NB4 (cell line): ENCODE measurements at regions not wholly inside any gene's neighbourhood (a gene's known extent, or its start where the extent isn't known, plus 50 kb on each side); places are given as distances from the start of the nearest gene placed in this dataset.
A peak's percentile ranks its signal among the peaks of the same experiment; 100 is the strongest.

ENCODE experiments used
- DNase-seq: peaks from one replicate; pipeline ENCODE4 v3.0.0; 2010; ENCODE audit warnings: low read depth
- H3K4me3 ChIP-seq: one replicate; pipeline ENCODE4 v1.5.1; 2011; ENCODE audit warnings: mild to moderate bottlenecking, low read depth, low read length, moderate library complexity
- MYC ChIP-seq: IDR thresholded peaks from 2 replicates; pipeline ENCODE4 v1.6.1; 2011; ENCODE audit warnings: low read depth, low read length
- POLR2A ChIP-seq: IDR thresholded peaks from 2 replicates; pipeline ENCODE4 v1.6.1; 2011; ENCODE audit warnings: mild to moderate bottlenecking; ENCODE audit not compliant: insufficient read length; ENCODE audit errors: extremely low read depth
- TF ChIP-seq, protein P1 (sequence below): IDR thresholded peaks from 2 replicates; pipeline ENCODE4 v1.6.1; 2011; ENCODE audit warnings: low read depth, low read length
- TF ChIP-seq, protein P2 (sequence below): IDR thresholded peaks from one replicate; pipeline ENCODE4 v1.5.1; 2012; ENCODE audit warnings: low read depth, low read length

DNA sequence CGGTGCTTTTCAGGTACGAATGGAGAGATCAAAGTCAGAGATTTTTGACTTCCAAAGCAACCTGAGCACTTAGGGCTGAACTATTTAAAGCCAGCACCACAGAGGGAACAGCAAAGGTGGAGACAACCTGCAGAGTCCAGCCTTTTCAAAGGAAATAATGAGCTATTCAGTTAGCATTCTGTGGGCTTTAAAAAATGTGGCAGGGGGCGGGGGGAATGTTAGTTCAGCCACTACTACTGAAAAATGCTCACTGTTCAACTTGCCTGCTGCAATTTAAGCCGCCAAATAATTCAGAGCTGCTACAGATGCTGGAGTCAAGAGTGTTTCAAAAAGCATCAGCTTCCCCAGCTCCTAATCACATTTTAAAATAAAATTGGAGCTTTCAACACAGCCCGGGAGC lies 473.3 kb upstream of the PLXNA2 start:
- no peak for DNase-seq
- no peak overlapping the region for H3K4me3 ChIP-seq
- TF ChIP-seq, protein P1, sequence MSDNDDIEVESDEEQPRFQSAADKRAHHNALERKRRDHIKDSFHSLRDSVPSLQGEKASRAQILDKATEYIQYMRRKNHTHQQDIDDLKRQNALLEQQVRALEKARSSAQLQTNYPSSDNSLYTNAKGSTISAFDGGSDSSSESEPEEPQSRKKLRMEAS = no peak
- TF ChIP-seq POLR2A = no peak
- TF ChIP-seq MYC = no peak
- TF ChIP-seq, protein P2, sequence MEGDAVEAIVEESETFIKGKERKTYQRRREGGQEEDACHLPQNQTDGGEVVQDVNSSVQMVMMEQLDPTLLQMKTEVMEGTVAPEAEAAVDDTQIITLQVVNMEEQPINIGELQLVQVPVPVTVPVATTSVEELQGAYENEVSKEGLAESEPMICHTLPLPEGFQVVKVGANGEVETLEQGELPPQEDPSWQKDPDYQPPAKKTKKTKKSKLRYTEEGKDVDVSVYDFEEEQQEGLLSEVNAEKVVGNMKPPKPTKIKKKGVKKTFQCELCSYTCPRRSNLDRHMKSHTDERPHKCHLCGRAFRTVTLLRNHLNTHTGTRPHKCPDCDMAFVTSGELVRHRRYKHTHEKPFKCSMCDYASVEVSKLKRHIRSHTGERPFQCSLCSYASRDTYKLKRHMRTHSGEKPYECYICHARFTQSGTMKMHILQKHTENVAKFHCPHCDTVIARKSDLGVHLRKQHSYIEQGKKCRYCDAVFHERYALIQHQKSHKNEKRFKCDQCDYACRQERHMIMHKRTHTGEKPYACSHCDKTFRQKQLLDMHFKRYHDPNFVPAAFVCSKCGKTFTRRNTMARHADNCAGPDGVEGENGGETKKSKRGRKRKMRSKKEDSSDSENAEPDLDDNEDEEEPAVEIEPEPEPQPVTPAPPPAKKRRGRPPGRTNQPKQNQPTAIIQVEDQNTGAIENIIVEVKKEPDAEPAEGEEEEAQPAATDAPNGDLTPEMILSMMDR = no peak

DNA sequence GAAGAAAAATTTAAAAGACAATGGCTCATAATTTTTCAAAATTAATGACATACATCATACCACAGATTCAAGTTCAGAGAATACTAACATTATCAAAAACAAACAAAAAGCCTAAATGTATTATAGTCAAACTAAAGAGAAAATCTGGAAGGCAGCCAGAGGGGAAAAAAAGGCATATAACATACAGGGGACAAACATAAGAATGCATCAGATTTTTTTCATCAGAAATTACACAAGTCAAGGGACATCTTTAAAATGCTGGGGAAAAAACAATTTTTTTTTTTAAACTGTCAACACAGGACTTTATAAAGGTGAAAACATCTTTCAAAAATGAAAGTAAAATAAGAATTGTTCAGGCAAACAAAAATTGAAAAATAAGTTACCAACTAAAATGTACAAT lies 478.4 kb upstream of the PLXNA2 start:
- TF ChIP-seq MYC (no peak), POLR2A (no peak)
- TF ChIP-seq, protein P2 = no peak
- TF ChIP-seq, protein P1 = no peak

DNA sequence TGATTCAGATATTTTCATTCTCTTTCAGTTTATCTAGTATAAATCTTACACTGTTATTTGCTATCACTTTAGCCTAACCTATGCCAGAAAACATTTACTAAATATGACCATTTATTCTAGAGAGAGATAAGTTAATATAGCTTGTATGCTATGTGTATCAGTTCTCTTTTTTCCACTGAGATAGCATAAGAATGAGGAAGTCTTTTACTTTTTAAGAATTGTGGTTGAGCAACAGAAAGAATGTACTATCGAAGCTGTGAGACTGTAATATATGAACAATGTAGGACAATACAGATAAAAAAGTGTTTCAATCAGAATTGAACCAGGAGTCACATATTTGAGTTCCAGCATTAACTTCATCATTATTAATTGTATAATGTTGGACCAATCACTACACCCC lies 479.9 kb upstream of the PLXNA2 start:
- no peak for TF ChIP-seq MYC
- TF ChIP-seq, protein P2 = no peak
- TF ChIP-seq, protein P1 = no peak
- no peak for TF ChIP-seq POLR2A
- DNase-seq = peak; percentile 2
- H3K4me3 ChIP-seq = no peak overlapping the region

More for the DNA sequence above, 478.4 kb upstream of the PLXNA2 start:
- no peak overlapping the region for H3K4me3 ChIP-seq
- no peak for DNase-seq

DNA sequence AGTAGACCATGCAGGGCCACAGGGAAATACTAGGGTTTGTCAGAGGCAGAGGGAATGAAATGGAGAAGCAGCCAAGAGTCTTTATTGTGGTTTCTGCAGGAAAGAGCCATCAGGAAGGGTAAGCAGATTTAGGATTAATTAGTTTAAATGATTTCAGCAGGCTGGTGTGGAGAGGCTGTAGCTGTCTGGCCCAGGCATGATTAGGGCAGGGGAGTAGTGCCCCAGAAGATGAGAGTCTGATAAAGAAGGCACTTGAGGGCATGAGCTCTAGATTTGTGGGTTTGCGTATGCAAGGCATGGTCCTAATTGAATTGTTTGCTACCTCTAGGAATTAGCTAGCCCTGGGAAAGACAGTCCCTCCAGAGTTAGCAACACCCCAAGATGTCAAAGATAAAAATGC lies 484.6 kb upstream of the PLXNA2 start:
- no peak for TF ChIP-seq POLR2A
- TF ChIP-seq MYC = no peak
- TF ChIP-seq, protein P2 = no peak
- H3K4me3 ChIP-seq = no peak overlapping the region
- DNase-seq = no peak

DNA sequence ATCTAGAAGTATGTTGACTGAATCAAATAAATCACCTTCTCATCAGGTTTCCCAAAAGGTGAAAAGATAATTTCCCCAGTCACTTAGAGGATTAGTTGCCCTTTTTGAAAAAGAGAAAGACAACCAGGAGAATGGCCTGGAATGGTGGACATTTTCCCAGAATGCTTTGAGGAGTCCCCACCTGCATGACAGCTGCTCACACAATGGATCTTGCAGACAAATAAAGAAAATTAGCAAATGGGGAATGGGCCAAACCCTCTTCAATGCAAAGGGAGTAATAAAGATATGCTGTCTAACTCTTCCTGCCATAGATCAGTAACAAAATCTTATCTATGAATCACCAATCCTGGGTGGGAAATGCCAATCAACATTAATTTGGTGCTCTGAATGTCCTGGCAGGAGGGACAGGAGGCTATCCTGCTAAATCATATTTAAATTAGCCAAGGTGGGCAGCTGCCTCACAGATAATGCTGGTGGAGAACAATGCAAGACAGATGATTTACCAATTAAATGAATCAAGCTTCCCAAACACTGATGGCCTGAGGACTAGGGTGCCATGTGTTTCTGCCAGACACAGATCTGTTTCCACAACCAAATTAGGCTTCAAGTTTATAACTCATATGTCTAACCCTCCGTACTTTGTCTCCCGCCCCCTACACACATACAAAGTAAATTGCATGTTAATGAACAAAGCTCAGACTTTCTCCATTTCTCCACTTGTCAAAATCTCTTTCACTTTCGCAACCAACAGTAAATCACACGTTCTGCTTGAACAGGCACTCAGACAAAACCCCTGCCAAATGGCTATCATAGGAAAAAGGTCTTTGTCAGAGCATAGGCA lies 488.0 kb upstream of the PLXNA2 start:
- DNase-seq = no peak
- TF ChIP-seq, protein P2 = no peak
- TF ChIP-seq, protein P1 = no peak
- TF ChIP-seq MYC = no peak
- no peak for TF ChIP-seq POLR2A

DNA sequence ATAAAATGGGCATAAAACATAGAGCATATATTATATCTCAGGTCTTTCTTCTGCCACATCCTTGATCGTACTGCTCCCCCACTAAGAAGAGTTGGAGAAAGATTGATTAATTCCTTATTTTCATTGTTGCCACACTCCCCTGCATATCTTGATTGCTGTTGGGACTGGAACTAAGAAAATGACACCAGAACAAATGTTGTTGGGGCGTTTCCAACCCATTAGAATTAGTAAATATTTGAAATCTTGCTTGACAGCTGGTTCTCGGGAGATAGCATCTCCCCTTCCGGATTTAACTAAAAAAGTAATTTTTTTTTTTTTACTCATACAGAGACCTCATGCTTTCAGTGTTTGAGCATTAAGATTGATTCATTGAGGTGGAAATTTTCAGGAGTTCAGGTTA lies 493.0 kb upstream of the PLXNA2 start:
- H3K4me3 ChIP-seq = no peak overlapping the region
- no peak for DNase-seq
- TF ChIP-seq, protein P2 = no peak
- TF ChIP-seq, protein P1 = no peak
- TF ChIP-seq POLR2A (no peak), MYC (no peak)

More for the DNA sequence above, 488.0 kb upstream of the PLXNA2 start:
- no peak overlapping the region for H3K4me3 ChIP-seq
